Spinal cord (tissue), 9 donors: ENCODE measurements at regions not wholly inside any gene's neighbourhood (a gene's known extent, or its start where the extent isn't known, plus 50 kb on each side); places are given as distances from the start of the nearest gene placed in this dataset.

ENCODE experiments used
- DNase-seq, 6 donors: peaks; one replicate each; pipeline versions ENCODE4 v3.0.0 to v3.0.0-alpha.2; 2013 to 2015; ENCODE audit warnings: low spot score in 6 of 6, low read depth in 4 of 6
- H3K27ac ChIP-seq: one replicate; pipeline ENCODE4 v1.5.1; 2013; ENCODE audit warnings: low read depth, low read length, control low read depth
- H3K27me3 ChIP-seq: one replicate; pipeline ENCODE4 v1.6.1; 2013; ENCODE audit warnings: low read length; ENCODE audit not compliant: control insufficient read depth, insufficient read depth
- H3K36me3 ChIP-seq: one replicate; pipeline ENCODE4 v1.6.1; 2013; ENCODE audit warnings: low read length; ENCODE audit not compliant: control insufficient read depth, insufficient read depth
- H3K4me1 ChIP-seq: one replicate; pipeline ENCODE4 v1.6.1; 2013; ENCODE audit warnings: low read length; ENCODE audit not compliant: control insufficient read depth, insufficient read depth
- H3K4me3 ChIP-seq: one replicate; pipeline ENCODE4 v1.5.1; 2013; ENCODE audit warnings: low read depth, low read length, control low read depth
- H3K9me3 ChIP-seq: one replicate; pipeline ENCODE4 v1.6.1; 2013; ENCODE audit warnings: low read length; ENCODE audit not compliant: control insufficient read depth, insufficient read depth
- WGBS: methylation state at CpG from one replicate; pipeline ENCODE4 v1.1.5; 2013; ENCODE audit warnings: missing lambda C conversion rate; ENCODE audit not compliant: insufficient coverage; 5-methylcytosine and 5-hydroxymethylcytosine counted together
- donor health status: healthy.

GRCh38 chr15:66942649-66943390 is 122.6 kb upstream of the SMAD3 start:
- peaks cover 18% of the 10 kb centered on the region for H3K4me1 ChIP-seq
- no peaks in the 10 kb centered on the region for H3K27me3 ChIP-seq
- no peaks in the 10 kb centered on the region for H3K9me3 ChIP-seq
- no peak overlapping the region for H3K27ac ChIP-seq
- WGBS: 91% methylated on average over 7 of the region's 11 CpGs
- no peaks in the 10 kb centered on the region for H3K36me3 ChIP-seq
- DNase-seq: no peak
- no peak overlapping the region for H3K4me3 ChIP-seq

GRCh38 chr15:66943456-66944095 is 121.8 kb upstream of the SMAD3 start:
- Histone ChIP-seq H3K4me3 (no peak overlapping the region), H3K4me1 (peaks cover 18% of the 10 kb centered on the region), H3K27me3 (no peaks in the 10 kb centered on the region), H3K27ac (no peak overlapping the region), H3K9me3 (no peaks in the 10 kb centered on the region), H3K36me3 (no peaks in the 10 kb centered on the region)
- WGBS: 78% methylated on average over 8 of the region's 10 CpGs
- DNase-seq: peak in 1 of 6 donors; percentile 82

GRCh38 chr15:66944121-66944520 is 121.3 kb upstream of the SMAD3 start:
- no peak for DNase-seq
- H3K9me3 ChIP-seq: no peaks in the 10 kb centered on the region
- peaks cover 18% of the 10 kb centered on the region for H3K4me1 ChIP-seq
- no peaks in the 10 kb centered on the region for H3K36me3 ChIP-seq
- no peaks in the 10 kb centered on the region for H3K27me3 ChIP-seq
- 78% methylated on average over 11 of the region's 14 CpGs for WGBS
- no peak overlapping the region for H3K4me3 ChIP-seq
- H3K27ac ChIP-seq: no peak overlapping the region

GRCh38 chr15:66945286-66945685 is 120.1 kb upstream of the SMAD3 start:
- no peak overlapping the region for H3K4me3 ChIP-seq
- no peak overlapping the region for H3K27ac ChIP-seq
- no peak for DNase-seq
- peaks cover 2% of the 10 kb centered on the region for H3K9me3 ChIP-seq
- H3K27me3 ChIP-seq: no peaks in the 10 kb centered on the region
- H3K36me3 ChIP-seq: no peaks in the 10 kb centered on the region
- 93% methylated on average over 3 of the region's 3 CpGs for WGBS
- peaks cover 18% of the 10 kb centered on the region for H3K4me1 ChIP-seq

- no peaks in the 10 kb centered on the region for H3K36me3 ChIP-seq
- peaks cover 2% of the 10 kb centered on the region for H3K9me3 ChIP-seq
- no peak overlapping the region for H3K27ac ChIP-seq
- no peaks in the 10 kb centered on the region for H3K27me3 ChIP-seq
- WGBS: 77% methylated on average over 3 of the region's 4 CpGs
- no peak for DNase-seq
- H3K4me1 ChIP-seq: peaks cover 18% of the 10 kb centered on the region
- no peak overlapping the region for H3K4me3 ChIP-seq
Measured at GRCh38 chr15:66945842-66946241, 119.6 kb upstream of the SMAD3 start.

GRCh38 chr15:66946578-66947164 is 118.7 kb upstream of the SMAD3 start:
- WGBS: 49% methylated on average over 6 of the region's 12 CpGs
- peaks cover 12% of the 10 kb centered on the region for H3K4me1 ChIP-seq
- no peaks in the 10 kb centered on the region for H3K36me3 ChIP-seq
- no peaks in the 10 kb centered on the region for H3K27me3 ChIP-seq
- no peak overlapping the region for H3K27ac ChIP-seq
- DNase-seq: peak in 5 of 6 donors; percentile 65 to 94 (median 76)
- peaks cover 2% of the 10 kb centered on the region for H3K9me3 ChIP-seq
- no peak overlapping the region for H3K4me3 ChIP-seq

GRCh38 chr15:66947471-66947870 is 117.9 kb upstream of the SMAD3 start:
- H3K4me3 ChIP-seq: no peak overlapping the region
- WGBS: 83% methylated on average over 10 of the region's 12 CpGs
- no peaks in the 10 kb centered on the region for H3K27me3 ChIP-seq
- H3K9me3 ChIP-seq: peaks cover 2% of the 10 kb centered on the region
- peaks cover 12% of the 10 kb centered on the region for H3K4me1 ChIP-seq
- no peak overlapping the region for H3K27ac ChIP-seq
- no peaks in the 10 kb centered on the region for H3K36me3 ChIP-seq
- no peak for DNase-seq

GRCh38 chr15:66948294-66948693 is 117.1 kb upstream of the SMAD3 start:
- H3K4me3 ChIP-seq: no peak overlapping the region
- 75% methylated on average over 2 of the region's 2 CpGs for WGBS
- DNase-seq: no peak
- H3K36me3 ChIP-seq: no peaks in the 10 kb centered on the region
- H3K4me1 ChIP-seq: peaks cover 10% of the 10 kb centered on the region
- peaks cover 2% of the 10 kb centered on the region for H3K9me3 ChIP-seq
- H3K27ac ChIP-seq: no peak overlapping the region
- no peaks in the 10 kb centered on the region for H3K27me3 ChIP-seq

- Histone ChIP-seq H3K4me3 (no peak overlapping the region), H3K36me3 (no peaks in the 10 kb centered on the region), H3K9me3 (peaks cover 2% of the 10 kb centered on the region), H3K4me1 (no peaks in the 10 kb centered on the region), H3K27ac (no peak overlapping the region), H3K27me3 (no peaks in the 10 kb centered on the region)
- DNase-seq: no peak
Measured at GRCh38 chr15:66950114-66950513, 115.3 kb upstream of the SMAD3 start.
